ENCODE measurements at regions not wholly inside any gene's neighbourhood (a gene's known extent, or its start where the extent isn't known, plus 50 kb on each side); places are given as distances from the start of the nearest gene placed in this dataset.

- CTCF ChIA-PET, result no interaction called here
- intact Hi-C loops (cut with micrococcal nuclease) (no loop called here), dilution Hi-C loops (cut with MboI; ENCODE audit: extremely low pct_ligation_motif_present, low sequenced_read_pairs) (no loop called here)
- no peak overlapping the region for H3K4me3 ChIP-seq (replicated peaks in 1 of 3; ENCODE audit: insufficient read depth in 1 of 3, low read depth in 1 of 3, low read length in 3 of 3)
- H3K79me2 ChIP-seq (ENCODE audit: control insufficient read depth, insufficient read depth, low read length), result no peaks in the 10 kb centered on the region
- no peaks in the 10 kb centered on the region for H3K36me3 ChIP-seq (ENCODE audit: control insufficient read depth in 2 of 2, extremely low read depth in 1 of 2, insufficient read depth in 2 of 2, low read length in 2 of 2)
- peaks cover 5% of the 10 kb centered on the region for H3K9me3 ChIP-seq (replicated peaks; ENCODE audit: control insufficient read depth, insufficient read depth, low read length)
- H3K27me3 ChIP-seq (ENCODE audit: control insufficient read depth in 2 of 2, insufficient read depth in 2 of 2, low read length in 2 of 2), result no peaks in the 10 kb centered on the region
- POLR2A ChIA-PET, result no interaction called here
- H3K4me1 ChIP-seq (ENCODE audit: control insufficient read depth, extremely low read depth, insufficient read depth, low read length), result no peaks in the 10 kb centered on the region
- BruUV-seq (replicated peaks), result no TSS peak
- H3K9me1 ChIP-seq (replicated peaks; ENCODE audit: control insufficient read depth, extremely low read depth, insufficient read depth, low read length), result no peaks in the 10 kb centered on the region
- no peak overlapping the region for H3K9ac ChIP-seq (replicated peaks; ENCODE audit: extremely low read depth, insufficient read depth, low read length)
- no peak for DNase-seq (ENCODE audit: low read depth, low spot score)
- no peak overlapping the region for H2AFZ ChIP-seq (ENCODE audit: low read depth, low read length)
- H3K27ac ChIP-seq (ENCODE audit: insufficient read depth, low read depth, low read length), result no peak overlapping the region
- no peak for TF ChIP-seq GATA2 (IDR thresholded peaks at IDR 0.05; ENCODE audit: insufficient read depth, insufficient read length, low read depth, low read length)
- no peak for TF ChIP-seq POLR2AphosphoS5 (IDR thresholded peaks at IDR 0.05; ENCODE audit: insufficient read depth, low read depth, low read length)
- no peak for TF ChIP-seq MYC (IDR thresholded peaks at IDR 0.05; ENCODE audit: low read depth, low read length)
- TF ChIP-seq MAX (IDR thresholded peaks at IDR 0.05; ENCODE audit: insufficient read depth, insufficient read length), result no peak
- TF ChIP-seq EZH2 (IDR thresholded peaks at IDR 0.05; ENCODE audit: borderline replicate concordance, low read depth, low read length, severe bottlenecking), result no peak
- no peak for TF ChIP-seq CTCF (IDR thresholded peaks at IDR 0.05; ENCODE audit: extremely low read depth in 1 of 2, insufficient read depth in 1 of 2, low read depth in 1 of 2, low read length in 2 of 2)
- TF ChIP-seq JUN (IDR thresholded peaks at IDR 0.05; ENCODE audit: borderline replicate concordance, insufficient read depth, insufficient read length, low read depth), result no peak
- no peak for TF ChIP-seq FOS (IDR thresholded peaks at IDR 0.05; ENCODE audit: borderline replicate concordance, insufficient read depth, low read length)
- no peak for TF ChIP-seq POLR2A (IDR thresholded peaks at IDR 0.05; ENCODE audit: low read depth, low read length)
- H4K20me1 ChIP-seq (replicated peaks; ENCODE audit: control insufficient read depth, extremely low read depth, insufficient read depth, low read length), result no peaks in the 10 kb centered on the region
- H3K4me2 ChIP-seq (ENCODE audit: insufficient read depth, low read length), result no peak overlapping the region
- no peak for FAIRE-seq
Observed at GRCh38 chr2:382728-383022, 94.8 kb upstream of the ALKAL2 start.

All from endothelial cell of umbilical vein (primary cell).